Thyroid gland (tissue), 4 donors: ENCODE measurements at regions not wholly inside any gene's neighbourhood (a gene's known extent, or its start where the extent isn't known, plus 50 kb on each side); places are given as distances from the start of the nearest gene placed in this dataset.
A peak's percentile ranks its signal among the peaks of the same experiment; 100 is the strongest.

Source experiments
- DNase-seq, 2 donors: peaks; one replicate each; pipeline ENCODE4 v3.0.0-alpha.2; 2019
- H3K27ac ChIP-seq, 3 donors: fragments of 200-600 bp; sonication (generic); 1 replicate in 2 of 3; 2 replicates in 1 of 3; pipeline ENCODE4 v1.5.1; 2016 to 2019; ENCODE audit warnings: mild to moderate bottlenecking in 1 of 3, moderate library complexity in 1 of 3
- H3K27me3 ChIP-seq: fragments of 200-600 bp; sonication (generic); one replicate; pipeline ENCODE4 v1.5.1; 2019
- H3K36me3 ChIP-seq, 2 donors: fragments of 200-600 bp; sonication (generic); one replicate each; pipeline ENCODE4 v1.5.1; 2016 to 2019
- H3K4me1 ChIP-seq, 2 donors: fragments of 200-600 bp; sonication (generic); one replicate each; pipeline ENCODE4 v1.5.1; 2017 to 2019
- H3K4me3 ChIP-seq, 3 donors: fragments of 200-600 bp; sonication (generic); replicated peaks in 1 of 3; 1 replicate in 2 of 3; 2 replicates in 1 of 3; pipeline ENCODE4 v1.5.1; 2016; ENCODE audit warnings: mild to moderate bottlenecking in 1 of 3
- H3K9me3 ChIP-seq: fragments of 200-600 bp; sonication (generic); one replicate; pipeline ENCODE4 v1.5.1; 2017
- POLR2A ChIP-seq, 2 donors: fragments of 450-650 bp; IDR thresholded peaks; one replicate each; pipeline ENCODE4 v1.6.1; 2017; ENCODE audit warnings: antibody characterized with exemption in 2 of 2, mild to moderate bottlenecking in 2 of 2, moderate library complexity in 1 of 2
- WGBS, 2 donors: methylation state at CpG; one replicate each; pipeline ENCODE4 v1.1.5; 2017; 5-methylcytosine and 5-hydroxymethylcytosine counted together
- intact Hi-C: fragments of 100-400 bp; cut with DNase I; formaldehyde crosslinking; loops from one replicate; pipeline ENCODE4 v1.15.1; 2023
- TF ChIP-seq, protein P1 (sequence below), 6 experiments: fragments of 200-600 bp in 3 of 6; fragments of 450-650 bp in 3 of 6; sonication (generic) in 3 of 6; IDR thresholded peaks; one replicate each; pipeline ENCODE4 v1.5.1; 2016 to 2019; ENCODE audit warnings: antibody characterized with exemption in 6 of 6, mild to moderate bottlenecking in 2 of 6, inconsistent platforms in 1 of 6, moderate library complexity in 1 of 6

DNA sequence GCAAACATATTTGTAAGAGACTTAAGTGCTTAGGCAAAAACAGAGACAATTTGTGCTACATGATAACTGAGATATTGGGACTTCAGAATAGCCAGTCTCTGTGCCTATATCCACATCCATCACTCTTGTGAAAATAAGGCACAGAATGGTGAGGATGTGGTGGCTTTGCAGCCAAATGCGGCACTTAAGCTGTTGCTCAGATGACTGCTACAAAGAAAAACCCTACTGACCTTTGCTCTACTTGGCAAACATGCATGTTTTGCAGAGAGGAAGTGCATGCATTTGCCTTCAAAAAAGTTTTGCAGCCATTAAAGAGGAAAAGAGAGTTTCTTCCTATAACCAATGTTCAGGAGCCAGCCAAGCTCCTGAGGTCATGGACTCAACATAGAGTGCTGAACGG lies 675.0 kb upstream of the KIRREL3 start:
- 29 to 35% methylated on average over 2 of the region's 2 CpGs for WGBS, 2 donors
- Histone ChIP-seq H3K27me3 (no peaks in the 10 kb centered on the region), H3K9me3 (no peaks in the 10 kb centered on the region), H3K4me1 (peaks cover 8 to 10% of the 10 kb centered on the region in 2 donors), H3K36me3 (no peaks in the 10 kb centered on the region), H3K27ac (no peak overlapping the region), H3K4me3 (no peak overlapping the region)
- peak; percentile 2 to 8 for DNase-seq
- intact Hi-C loops = no loop called here
- no peak for TF ChIP-seq POLR2A (IDR thresholded peaks at IDR 0.05)
- TF ChIP-seq, protein P1, sequence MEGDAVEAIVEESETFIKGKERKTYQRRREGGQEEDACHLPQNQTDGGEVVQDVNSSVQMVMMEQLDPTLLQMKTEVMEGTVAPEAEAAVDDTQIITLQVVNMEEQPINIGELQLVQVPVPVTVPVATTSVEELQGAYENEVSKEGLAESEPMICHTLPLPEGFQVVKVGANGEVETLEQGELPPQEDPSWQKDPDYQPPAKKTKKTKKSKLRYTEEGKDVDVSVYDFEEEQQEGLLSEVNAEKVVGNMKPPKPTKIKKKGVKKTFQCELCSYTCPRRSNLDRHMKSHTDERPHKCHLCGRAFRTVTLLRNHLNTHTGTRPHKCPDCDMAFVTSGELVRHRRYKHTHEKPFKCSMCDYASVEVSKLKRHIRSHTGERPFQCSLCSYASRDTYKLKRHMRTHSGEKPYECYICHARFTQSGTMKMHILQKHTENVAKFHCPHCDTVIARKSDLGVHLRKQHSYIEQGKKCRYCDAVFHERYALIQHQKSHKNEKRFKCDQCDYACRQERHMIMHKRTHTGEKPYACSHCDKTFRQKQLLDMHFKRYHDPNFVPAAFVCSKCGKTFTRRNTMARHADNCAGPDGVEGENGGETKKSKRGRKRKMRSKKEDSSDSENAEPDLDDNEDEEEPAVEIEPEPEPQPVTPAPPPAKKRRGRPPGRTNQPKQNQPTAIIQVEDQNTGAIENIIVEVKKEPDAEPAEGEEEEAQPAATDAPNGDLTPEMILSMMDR (IDR thresholded peaks at IDR 0.05) = no peak

DNA sequence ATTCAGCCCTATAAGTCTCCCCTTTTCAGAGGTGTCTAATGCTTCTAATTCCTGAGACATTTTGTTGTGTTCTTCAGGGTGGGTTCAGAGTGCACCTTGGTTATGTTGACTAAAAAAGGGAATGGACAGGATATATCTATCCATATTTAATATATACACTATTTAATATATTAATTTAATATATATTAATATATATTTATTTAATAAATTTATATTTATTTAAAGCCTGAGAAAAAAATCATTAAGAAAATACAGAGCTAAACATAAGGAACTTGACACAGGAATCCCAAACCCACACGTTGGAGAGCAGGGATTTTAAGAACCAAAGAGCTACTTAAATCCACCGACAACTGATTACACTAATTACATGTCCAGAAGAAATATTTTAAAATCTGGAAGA lies 674.2 kb upstream of the KIRREL3 start:
- TF ChIP-seq, protein P1 (IDR thresholded peaks at IDR 0.05) = no peak
- TF ChIP-seq POLR2A (IDR thresholded peaks at IDR 0.05) = no peak
- DNase-seq = no peak
- Histone ChIP-seq H3K4me1 (peaks cover 8 to 10% of the 10 kb centered on the region in 2 donors), H3K36me3 (no peaks in the 10 kb centered on the region), H3K27me3 (no peaks in the 10 kb centered on the region), H3K4me3 (no peak overlapping the region), H3K27ac (no peak overlapping the region), H3K9me3 (no peaks in the 10 kb centered on the region)
- WGBS, 2 donors = 85 to 88% methylated on average over 2 of the region's 2 CpGs
- intact Hi-C loops = no loop called here

DNA sequence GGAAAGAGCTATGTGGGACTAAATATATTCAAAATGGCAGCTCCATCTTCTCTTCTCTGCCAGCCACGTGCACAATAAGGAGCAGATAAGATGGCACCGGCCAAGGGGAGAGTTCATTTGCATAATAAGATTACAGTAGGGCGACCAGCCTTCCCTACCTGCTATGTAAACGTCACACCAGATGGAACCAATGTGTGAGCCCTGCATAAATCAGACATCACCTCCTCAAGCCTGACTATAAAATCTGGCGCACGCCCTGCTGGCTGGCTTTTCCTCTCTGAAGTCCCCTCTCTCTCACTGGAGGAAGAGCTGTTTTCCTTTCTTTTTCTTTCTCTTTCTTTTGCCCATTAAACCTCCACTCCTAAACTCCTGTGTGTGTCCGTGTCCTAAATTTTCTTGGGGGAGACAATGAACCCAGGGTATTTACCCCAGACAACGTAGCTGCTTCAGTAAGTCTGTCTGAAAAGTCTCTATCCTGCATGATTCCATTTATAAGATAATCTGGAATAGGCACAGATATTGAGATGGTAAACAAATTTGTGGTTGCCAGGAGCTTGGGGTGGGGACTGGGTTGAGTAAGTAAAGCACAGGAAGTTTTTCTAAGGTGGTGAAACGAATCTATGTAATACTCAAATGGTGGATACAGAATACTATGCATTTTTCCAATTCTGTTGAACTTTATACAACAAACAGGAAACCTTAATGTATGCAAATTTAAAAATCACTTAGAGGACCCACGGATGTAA lies 670.0 kb upstream of the KIRREL3 start:
- peaks cover 1 to 6% of the 10 kb centered on the region in 2 donors for H3K4me1 ChIP-seq
- H3K27ac ChIP-seq = no peak overlapping the region
- intact Hi-C loops = no loop called here
- DNase-seq = no peak
- WGBS, 2 donors = 77 to 78% methylated on average over 10 of the region's 10 CpGs
- TF ChIP-seq, protein P1 (IDR thresholded peaks at IDR 0.05) = no peak
- no peak for TF ChIP-seq POLR2A (IDR thresholded peaks at IDR 0.05)
- H3K9me3 ChIP-seq = no peaks in the 10 kb centered on the region
- H3K4me3 ChIP-seq = no peak overlapping the region
- no peaks in the 10 kb centered on the region for H3K27me3 ChIP-seq
- no peaks in the 10 kb centered on the region for H3K36me3 ChIP-seq

- H3K4me1 ChIP-seq = no peaks in the 10 kb centered on the region
- no peaks in the 10 kb centered on the region for H3K36me3 ChIP-seq
- H3K4me3 ChIP-seq = no peak overlapping the region
- DNase-seq = no peak
- WGBS, 2 donors = 50 to 65% methylated on average over 6 of the region's 6 CpGs
- intact Hi-C loops = no loop called here
- TF ChIP-seq POLR2A (IDR thresholded peaks at IDR 0.05) = no peak
- TF ChIP-seq, protein P1 (IDR thresholded peaks at IDR 0.05) = no peak
- no peaks in the 10 kb centered on the region for H3K27me3 ChIP-seq
- no peaks in the 10 kb centered on the region for H3K9me3 ChIP-seq
- H3K27ac ChIP-seq = no peak overlapping the region
Observed at GRCh38 chr11:127656116-127656836, 655.7 kb upstream of the KIRREL3 start.

DNA sequence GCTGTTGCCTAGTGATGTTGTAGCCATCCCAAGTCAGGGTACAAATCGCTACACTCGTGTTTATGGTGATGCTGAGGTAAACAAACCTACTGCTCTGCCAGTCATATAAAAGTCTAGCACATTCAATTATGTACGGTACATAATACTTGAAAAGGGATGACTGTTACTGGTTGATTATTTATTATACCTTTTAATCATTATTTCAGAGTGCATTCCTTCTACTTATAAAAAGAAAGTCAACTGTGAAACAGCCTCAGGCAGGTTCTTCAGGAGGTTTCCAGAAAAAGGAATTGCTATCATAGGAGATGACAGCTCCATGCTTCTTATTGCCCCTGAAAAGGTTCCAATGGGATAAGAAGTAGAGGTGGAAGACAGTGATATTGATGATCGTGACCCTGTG lies 652.5 kb upstream of the KIRREL3 start:
- WGBS, 2 donors = 96% methylated on average over 4 of the region's 4 CpGs
- H3K36me3 ChIP-seq = no peaks in the 10 kb centered on the region
- H3K27ac ChIP-seq = no peak overlapping the region
- DNase-seq = no peak
- H3K9me3 ChIP-seq = no peaks in the 10 kb centered on the region
- no peak overlapping the region for H3K4me3 ChIP-seq
- intact Hi-C loops = no loop called here
- no peaks in the 10 kb centered on the region for H3K27me3 ChIP-seq
- no peak for TF ChIP-seq POLR2A (IDR thresholded peaks at IDR 0.05)
- TF ChIP-seq, protein P1 (IDR thresholded peaks at IDR 0.05) = no peak
- H3K4me1 ChIP-seq = no peaks in the 10 kb centered on the region
